ENCODE measurements at regions not wholly inside any gene's neighbourhood (a gene's known extent, or its start where the extent isn't known, plus 50 kb on each side); places are given as distances from the start of the nearest gene placed in this dataset.

DNA sequence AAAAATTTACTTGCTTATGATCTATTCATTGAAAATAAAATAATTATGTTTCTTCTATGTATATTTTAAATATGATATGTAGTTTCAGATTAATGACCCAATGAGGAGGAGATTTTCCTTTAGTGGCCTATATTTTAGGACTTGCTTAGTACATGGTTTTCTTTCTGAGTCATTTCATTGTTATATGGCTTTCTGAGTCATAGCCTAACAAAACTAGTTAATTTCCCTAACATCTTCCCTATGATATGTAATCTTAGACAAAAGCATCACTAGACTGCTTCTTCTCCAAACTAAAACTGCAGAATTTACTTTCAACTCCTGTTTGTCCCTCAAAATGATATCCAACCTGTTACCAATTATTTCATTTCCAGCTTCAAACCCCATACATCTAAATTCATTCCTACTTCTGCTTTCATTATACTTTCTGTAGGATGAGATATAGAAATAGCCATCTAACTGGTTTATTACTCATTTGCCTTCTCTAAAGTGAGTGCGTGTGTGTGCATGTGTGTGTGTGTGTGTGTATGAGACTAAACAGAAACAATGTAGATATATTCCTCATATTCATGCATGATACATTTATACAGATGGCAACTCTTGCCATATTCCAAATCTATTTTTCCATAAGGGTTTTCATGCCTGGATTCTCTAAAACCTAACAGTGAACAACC lies 915.0 kb upstream of the GBE1 start:
- H3K4me3 ChIP-seq (ENCODE audit: low read length) = no peak overlapping the region
- TF ChIP-seq, protein P1, sequence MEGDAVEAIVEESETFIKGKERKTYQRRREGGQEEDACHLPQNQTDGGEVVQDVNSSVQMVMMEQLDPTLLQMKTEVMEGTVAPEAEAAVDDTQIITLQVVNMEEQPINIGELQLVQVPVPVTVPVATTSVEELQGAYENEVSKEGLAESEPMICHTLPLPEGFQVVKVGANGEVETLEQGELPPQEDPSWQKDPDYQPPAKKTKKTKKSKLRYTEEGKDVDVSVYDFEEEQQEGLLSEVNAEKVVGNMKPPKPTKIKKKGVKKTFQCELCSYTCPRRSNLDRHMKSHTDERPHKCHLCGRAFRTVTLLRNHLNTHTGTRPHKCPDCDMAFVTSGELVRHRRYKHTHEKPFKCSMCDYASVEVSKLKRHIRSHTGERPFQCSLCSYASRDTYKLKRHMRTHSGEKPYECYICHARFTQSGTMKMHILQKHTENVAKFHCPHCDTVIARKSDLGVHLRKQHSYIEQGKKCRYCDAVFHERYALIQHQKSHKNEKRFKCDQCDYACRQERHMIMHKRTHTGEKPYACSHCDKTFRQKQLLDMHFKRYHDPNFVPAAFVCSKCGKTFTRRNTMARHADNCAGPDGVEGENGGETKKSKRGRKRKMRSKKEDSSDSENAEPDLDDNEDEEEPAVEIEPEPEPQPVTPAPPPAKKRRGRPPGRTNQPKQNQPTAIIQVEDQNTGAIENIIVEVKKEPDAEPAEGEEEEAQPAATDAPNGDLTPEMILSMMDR (IDR thresholded peaks at IDR 0.05; ENCODE audit: insufficient read depth, low read depth, low read length, missing control alignments) = no peak
- DNase-seq (ENCODE audit: low read depth) = peak; percentile 70

DNA sequence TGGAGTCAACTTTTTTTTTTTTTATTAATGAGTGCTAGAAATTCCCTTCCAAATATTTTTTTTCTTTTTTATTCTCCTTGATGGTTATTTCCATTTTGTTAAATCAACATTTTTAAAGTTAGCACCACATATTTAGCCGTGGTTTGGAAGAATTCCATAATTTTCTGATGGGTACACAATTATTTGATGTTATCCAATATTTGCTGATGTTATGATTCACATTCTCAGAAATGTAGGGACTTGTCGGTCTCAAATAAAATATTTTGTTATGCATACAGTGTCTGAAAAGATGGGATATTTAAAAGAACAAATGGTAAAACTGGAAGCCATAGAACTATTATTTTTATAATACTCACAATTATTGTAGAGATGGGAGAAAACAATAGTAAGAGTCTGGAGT lies 911.5 kb upstream of the GBE1 start:
- TF ChIP-seq, protein P1 (IDR thresholded peaks at IDR 0.05; ENCODE audit: insufficient read depth, low read depth, low read length, missing control alignments) = no peak
- no peak overlapping the region for H3K4me3 ChIP-seq (ENCODE audit: low read length)
- no peak for DNase-seq (ENCODE audit: low read depth)

DNA sequence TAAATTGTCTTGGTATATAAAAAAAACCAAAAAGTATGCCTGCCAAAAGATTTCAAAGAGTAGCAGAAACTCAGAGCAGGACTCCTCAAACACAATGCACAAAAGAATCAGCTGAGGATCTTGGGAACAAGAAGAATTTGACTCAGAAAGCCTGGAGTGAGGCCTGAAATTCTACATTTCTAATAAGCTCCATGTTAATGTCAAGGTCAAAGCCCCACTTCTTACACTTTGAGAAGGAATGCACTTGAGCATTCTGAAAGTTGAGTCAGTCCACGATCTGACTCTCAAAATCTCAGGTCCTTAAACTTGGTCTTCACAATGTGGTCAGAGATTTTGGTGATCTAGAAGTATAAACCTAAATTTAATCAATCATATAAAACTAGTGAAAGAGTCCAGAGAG lies 910.0 kb upstream of the GBE1 start:
- H3K4me3 ChIP-seq (ENCODE audit: low read length) = no peak overlapping the region
- TF ChIP-seq, protein P1 (IDR thresholded peaks at IDR 0.05; ENCODE audit: insufficient read depth, low read depth, low read length, missing control alignments) = no peak
- DNase-seq (ENCODE audit: low read depth) = no peak

DNA sequence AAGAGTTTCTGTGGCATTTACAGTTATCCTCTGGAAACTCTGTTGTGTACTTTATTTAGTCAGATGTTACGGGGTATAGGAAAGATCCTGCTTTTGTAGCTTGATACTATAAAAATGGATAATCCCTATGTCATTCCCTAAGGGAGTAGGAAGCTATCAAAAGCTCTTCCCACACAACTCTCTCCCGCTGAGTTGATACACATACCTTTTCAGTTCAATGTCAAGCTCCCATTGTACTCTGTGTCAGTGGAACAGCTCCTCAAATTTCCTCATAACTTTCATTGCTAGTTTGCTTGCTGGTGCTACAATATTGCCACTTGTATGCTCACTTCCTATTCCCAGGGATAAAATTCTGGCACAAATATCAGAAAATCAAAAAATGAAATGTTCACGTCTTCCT lies 893.3 kb upstream of the GBE1 start:
- DNase-seq (ENCODE audit: low read depth) = no peak
- TF ChIP-seq, protein P1 (IDR thresholded peaks at IDR 0.05; ENCODE audit: insufficient read depth, low read depth, low read length, missing control alignments) = no peak
- no peak overlapping the region for H3K4me3 ChIP-seq (ENCODE audit: low read length)

DNA sequence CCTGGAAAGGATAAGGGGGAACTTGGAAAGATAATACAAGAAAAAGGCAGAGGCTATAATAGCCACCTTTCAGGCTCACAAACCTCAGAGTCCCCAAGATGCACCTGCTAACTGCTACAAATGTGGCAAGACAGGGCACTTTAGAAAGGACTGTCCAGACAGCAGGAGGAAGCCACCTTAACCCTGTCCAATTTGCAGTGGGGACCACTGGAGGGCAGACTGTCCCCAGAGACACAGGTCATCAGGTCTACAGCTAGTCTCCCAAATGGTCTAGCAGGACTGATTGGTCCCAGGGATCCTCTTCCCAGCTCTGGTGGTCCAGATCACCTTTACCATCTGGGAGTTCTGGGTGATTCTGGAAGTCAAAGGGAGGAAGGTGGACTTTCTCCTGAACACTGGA lies 882.5 kb upstream of the GBE1 start:
- TF ChIP-seq, protein P1 (IDR thresholded peaks at IDR 0.05; ENCODE audit: insufficient read depth, low read depth, low read length, missing control alignments) = no peak
- no peak overlapping the region for H3K4me3 ChIP-seq (ENCODE audit: low read length)
- peak; percentile 13 for DNase-seq (ENCODE audit: low read depth)

DNA sequence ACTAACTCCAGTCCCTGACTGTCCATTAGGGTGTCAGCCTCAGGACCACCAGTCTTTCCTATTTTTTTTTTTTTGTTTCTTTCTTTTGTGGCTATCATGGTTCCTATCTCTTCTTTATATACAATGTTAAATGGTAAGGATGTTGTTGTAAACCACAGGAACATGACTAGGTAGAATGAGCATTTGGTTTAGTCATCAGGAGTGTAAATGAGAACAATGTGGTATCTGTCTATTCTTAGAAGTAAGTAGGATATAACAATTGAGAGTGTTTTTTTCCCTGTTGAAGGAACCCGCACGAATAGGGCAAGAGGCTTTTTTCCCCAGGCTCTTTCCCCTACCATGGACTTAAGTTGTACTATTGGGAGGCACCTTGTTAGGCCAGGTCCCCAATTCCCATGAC lies 880.3 kb upstream of the GBE1 start:
- no peak overlapping the region for H3K4me3 ChIP-seq (ENCODE audit: low read length)
- peak; percentile 80 for DNase-seq (ENCODE audit: low read depth)
- TF ChIP-seq, protein P1 (IDR thresholded peaks at IDR 0.05; ENCODE audit: insufficient read depth, low read depth, low read length, missing control alignments) = no peak

DNA sequence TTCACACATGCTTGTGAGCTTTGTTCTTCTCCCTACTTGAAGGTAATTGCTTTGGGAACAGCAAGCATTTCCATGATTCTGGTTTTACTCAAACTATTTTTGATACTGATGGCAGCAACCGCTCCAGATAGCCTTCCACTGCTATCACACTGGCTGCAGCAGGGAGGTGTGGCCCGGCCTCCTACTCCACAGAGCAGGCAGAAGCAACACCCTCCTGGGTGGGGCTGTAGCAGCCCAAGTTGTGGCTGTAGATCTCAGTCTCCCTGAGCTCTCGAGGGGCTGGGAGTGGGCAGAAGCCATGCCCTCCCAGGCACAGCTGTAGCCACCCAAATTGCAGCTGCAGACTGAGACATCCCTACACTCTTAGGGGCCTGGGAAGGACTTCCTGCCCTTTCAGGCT lies 878.8 kb upstream of the GBE1 start:
- TF ChIP-seq, protein P1 (IDR thresholded peaks at IDR 0.05; ENCODE audit: insufficient read depth, low read depth, low read length, missing control alignments) = no peak
- no peak overlapping the region for H3K4me3 ChIP-seq (ENCODE audit: low read length)
- DNase-seq (ENCODE audit: low read depth) = no peak

Measured in epithelial cell of esophagus (primary cell).